ENCODE measurements at regions not wholly inside any gene's neighbourhood (a gene's known extent, or its start where the extent isn't known, plus 50 kb on each side); places are given as distances from the start of the nearest gene placed in this dataset.

DNA sequence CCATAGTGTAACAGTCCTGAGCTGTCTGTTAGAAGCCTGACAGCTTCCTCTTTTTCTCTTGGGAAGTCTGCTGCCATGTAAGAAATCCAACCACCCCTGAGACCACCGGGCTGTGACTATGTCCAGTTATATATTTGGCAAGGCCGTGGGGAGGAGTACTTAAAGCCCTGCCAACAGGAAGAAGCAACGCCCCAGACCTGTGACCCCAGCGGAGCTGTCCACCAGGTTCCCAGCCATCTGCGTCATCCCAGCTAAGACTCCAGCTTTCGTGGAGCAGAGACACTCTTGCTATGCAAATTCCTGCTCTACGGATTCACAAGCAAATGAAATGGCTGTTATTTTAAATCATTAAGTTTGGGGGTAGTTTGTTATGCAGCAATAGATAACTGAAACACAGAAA, 417.3 kb downstream of the TLE4 start:
- Mint-ChIP-seq H3K27me3 (ENCODE audit: unreplicated experiment) (no peaks in the 10 kb centered on the region), H3K27ac (ENCODE audit: unreplicated experiment) (peak overlapping the region; percentile 40), H3K36me3 (ENCODE audit: unreplicated experiment) (no peaks in the 10 kb centered on the region), H3K4me1 (ENCODE audit: low read depth, unreplicated experiment) (peaks cover 9% of the 10 kb centered on the region), H3K9me3 (ENCODE audit: unreplicated experiment) (no peaks in the 10 kb centered on the region), H3K4me3 (ENCODE audit: unreplicated experiment) (no peak overlapping the region)
- DNase-seq = peak; percentile 39
- TF ChIP-seq, protein P1, sequence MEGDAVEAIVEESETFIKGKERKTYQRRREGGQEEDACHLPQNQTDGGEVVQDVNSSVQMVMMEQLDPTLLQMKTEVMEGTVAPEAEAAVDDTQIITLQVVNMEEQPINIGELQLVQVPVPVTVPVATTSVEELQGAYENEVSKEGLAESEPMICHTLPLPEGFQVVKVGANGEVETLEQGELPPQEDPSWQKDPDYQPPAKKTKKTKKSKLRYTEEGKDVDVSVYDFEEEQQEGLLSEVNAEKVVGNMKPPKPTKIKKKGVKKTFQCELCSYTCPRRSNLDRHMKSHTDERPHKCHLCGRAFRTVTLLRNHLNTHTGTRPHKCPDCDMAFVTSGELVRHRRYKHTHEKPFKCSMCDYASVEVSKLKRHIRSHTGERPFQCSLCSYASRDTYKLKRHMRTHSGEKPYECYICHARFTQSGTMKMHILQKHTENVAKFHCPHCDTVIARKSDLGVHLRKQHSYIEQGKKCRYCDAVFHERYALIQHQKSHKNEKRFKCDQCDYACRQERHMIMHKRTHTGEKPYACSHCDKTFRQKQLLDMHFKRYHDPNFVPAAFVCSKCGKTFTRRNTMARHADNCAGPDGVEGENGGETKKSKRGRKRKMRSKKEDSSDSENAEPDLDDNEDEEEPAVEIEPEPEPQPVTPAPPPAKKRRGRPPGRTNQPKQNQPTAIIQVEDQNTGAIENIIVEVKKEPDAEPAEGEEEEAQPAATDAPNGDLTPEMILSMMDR (IDR thresholded peaks at IDR 0.05; ENCODE audit: partially characterized antibody, unreplicated experiment) = no peak

DNA sequence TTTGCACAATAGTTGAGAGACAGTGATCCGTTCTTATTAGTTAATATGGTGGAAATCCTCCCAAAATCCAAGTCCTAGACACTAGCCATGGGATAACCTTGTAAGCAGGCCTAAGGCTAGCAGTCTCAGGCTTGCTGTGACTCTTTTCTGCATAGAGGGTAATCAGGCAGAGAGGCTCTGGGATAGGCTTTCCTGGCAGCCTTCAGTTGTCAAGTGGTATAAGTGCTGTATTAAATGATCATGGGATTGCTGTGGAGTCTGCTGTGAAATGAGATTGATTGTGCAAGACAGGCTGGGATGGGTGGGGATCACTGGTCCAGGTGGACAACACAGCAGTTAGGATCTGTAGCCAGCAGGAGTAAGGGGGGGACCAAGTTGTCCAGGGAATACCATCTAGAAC, 416.4 kb downstream of the TLE4 start:
- H3K4me3 Mint-ChIP-seq (ENCODE audit: unreplicated experiment) = no peak overlapping the region
- H3K36me3 Mint-ChIP-seq (ENCODE audit: unreplicated experiment) = no peaks in the 10 kb centered on the region
- TF ChIP-seq, protein P1 (IDR thresholded peaks at IDR 0.05; ENCODE audit: partially characterized antibody, unreplicated experiment) = no peak
- peaks cover 9% of the 10 kb centered on the region for H3K4me1 Mint-ChIP-seq (ENCODE audit: low read depth, unreplicated experiment)
- H3K27ac Mint-ChIP-seq (ENCODE audit: unreplicated experiment) = no peak overlapping the region
- no peaks in the 10 kb centered on the region for H3K9me3 Mint-ChIP-seq (ENCODE audit: unreplicated experiment)
- no peak for DNase-seq
- no peaks in the 10 kb centered on the region for H3K27me3 Mint-ChIP-seq (ENCODE audit: unreplicated experiment)

DNA sequence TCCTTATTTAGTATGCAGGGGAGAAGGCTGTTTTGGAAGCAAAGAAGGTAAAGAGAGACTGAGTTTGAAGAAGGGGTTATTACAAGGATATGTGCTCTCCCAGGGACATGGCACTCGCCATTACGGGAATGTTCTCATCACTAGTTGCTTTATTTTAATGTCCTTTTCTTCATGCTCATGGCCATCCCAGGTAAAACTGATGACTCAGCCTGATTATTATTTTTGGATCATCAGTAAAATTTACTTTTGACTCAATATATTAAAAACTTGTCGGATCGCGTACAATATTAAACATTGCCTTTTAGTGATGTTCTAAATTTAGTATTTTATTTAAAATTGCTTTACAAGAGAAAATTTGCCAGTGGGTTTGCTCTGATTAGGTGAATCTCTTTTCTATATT, 414.7 kb downstream of the TLE4 start:
- Mint-ChIP-seq H3K36me3 (ENCODE audit: unreplicated experiment) (no peaks in the 10 kb centered on the region), H3K4me1 (ENCODE audit: low read depth, unreplicated experiment) (peaks cover 7% of the 10 kb centered on the region), H3K9me3 (ENCODE audit: unreplicated experiment) (peaks cover 2% of the 10 kb centered on the region), H3K27me3 (ENCODE audit: unreplicated experiment) (peaks cover 2% of the 10 kb centered on the region), H3K4me3 (ENCODE audit: unreplicated experiment) (no peak overlapping the region), H3K27ac (ENCODE audit: unreplicated experiment) (no peak overlapping the region)
- TF ChIP-seq, protein P1 (IDR thresholded peaks at IDR 0.05; ENCODE audit: partially characterized antibody, unreplicated experiment) = no peak
- DNase-seq = no peak

DNA sequence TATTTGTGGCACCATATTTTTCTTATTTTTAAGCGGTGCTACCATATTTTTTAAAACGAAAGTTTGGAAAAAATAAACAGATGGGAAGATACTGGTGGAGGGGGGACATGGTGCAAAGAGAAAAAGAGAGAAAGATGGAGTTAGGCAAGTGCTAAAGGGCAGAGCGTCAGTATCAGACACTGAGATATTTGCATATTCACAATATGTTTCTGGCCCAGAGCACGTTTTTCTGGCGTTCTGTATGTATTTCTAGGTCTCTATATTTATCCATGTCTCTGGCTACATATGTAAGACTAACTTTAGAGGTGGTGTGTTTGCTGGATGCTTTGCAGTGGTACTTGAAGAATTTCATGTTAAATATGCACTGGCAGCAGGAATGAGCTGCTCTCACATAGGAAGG, 414.0 kb downstream of the TLE4 start:
- TF ChIP-seq, protein P1 (IDR thresholded peaks at IDR 0.05; ENCODE audit: partially characterized antibody, unreplicated experiment) = no peak
- peaks cover 7% of the 10 kb centered on the region for H3K4me1 Mint-ChIP-seq (ENCODE audit: low read depth, unreplicated experiment)
- no peak overlapping the region for H3K27ac Mint-ChIP-seq (ENCODE audit: unreplicated experiment)
- H3K36me3 Mint-ChIP-seq (ENCODE audit: unreplicated experiment) = no peaks in the 10 kb centered on the region
- H3K4me3 Mint-ChIP-seq (ENCODE audit: unreplicated experiment) = no peak overlapping the region
- H3K27me3 Mint-ChIP-seq (ENCODE audit: unreplicated experiment) = peaks cover 2% of the 10 kb centered on the region
- DNase-seq = no peak
- peaks cover 2% of the 10 kb centered on the region for H3K9me3 Mint-ChIP-seq (ENCODE audit: unreplicated experiment)

DNA sequence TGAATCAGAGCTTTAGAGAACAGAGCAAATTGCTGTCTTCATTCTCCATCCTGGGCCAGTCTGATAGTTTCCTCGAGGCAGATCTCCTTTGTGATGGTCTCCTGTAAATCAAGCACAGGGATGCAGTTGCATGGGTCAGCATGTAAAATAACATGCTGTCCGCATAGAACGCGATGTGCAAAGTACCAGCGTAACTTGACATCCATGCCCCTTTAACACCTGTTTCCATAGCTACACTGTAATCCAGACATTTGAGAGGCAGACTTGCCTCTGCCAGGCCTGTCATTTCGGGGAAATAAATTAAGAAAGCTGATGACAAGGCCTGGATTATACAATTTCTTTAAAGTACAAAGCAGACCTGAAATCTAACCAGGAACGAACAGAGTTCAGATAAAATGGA, 413.5 kb downstream of the TLE4 start:
- DNase-seq = no peak
- peaks cover 2% of the 10 kb centered on the region for H3K9me3 Mint-ChIP-seq (ENCODE audit: unreplicated experiment)
- no peak overlapping the region for H3K27ac Mint-ChIP-seq (ENCODE audit: unreplicated experiment)
- TF ChIP-seq, protein P1 (IDR thresholded peaks at IDR 0.05; ENCODE audit: partially characterized antibody, unreplicated experiment) = no peak
- no peaks in the 10 kb centered on the region for H3K36me3 Mint-ChIP-seq (ENCODE audit: unreplicated experiment)
- peaks cover 2% of the 10 kb centered on the region for H3K27me3 Mint-ChIP-seq (ENCODE audit: unreplicated experiment)
- peaks cover 9% of the 10 kb centered on the region for H3K4me1 Mint-ChIP-seq (ENCODE audit: low read depth, unreplicated experiment)
- no peak overlapping the region for H3K4me3 Mint-ChIP-seq (ENCODE audit: unreplicated experiment)
